A673 (cell line): ENCODE measurements at regions not wholly inside any gene's neighbourhood (a gene's known extent, or its start where the extent isn't known, plus 50 kb on each side); places are given as distances from the start of the nearest gene placed in this dataset.

Experiments used
- CTCF ChIP-seq: fragments of 300-800, 200-600 bp; sonication (generic); conservative IDR thresholded peaks from 2 replicates; pipeline ENCODE4 v1.5.1; 2017; ENCODE audit warnings: low read depth, mild to moderate bottlenecking, antibody characterized with exemption, low read length, moderate library complexity, mixed read lengths
- EZH2 ChIP-seq: fragments of 200-600 bp; sonication (generic); IDR thresholded peaks from 2 replicates; pipeline ENCODE4 v1.6.1; 2017; ENCODE audit warnings: borderline replicate concordance, low read depth, mild to moderate bottlenecking, mixed read lengths, antibody characterized with exemption, low read length; ENCODE audit not compliant: poor library complexity, severe bottlenecking

GRCh38 chr12:28040246-28040645 lies 67.7 kb upstream of the PTHLH start:
- no peak for TF ChIP-seq EZH2
- TF ChIP-seq CTCF, result no peak
